OCI-LY1 (cell line): ENCODE measurements at regions not wholly inside any gene's neighbourhood (a gene's known extent, or its start where the extent isn't known, plus 50 kb on each side); places are given as distances from the start of the nearest gene placed in this dataset.

Experiments used
- EZH2 ChIP-seq: fragments of 200-600 bp; sonication (generic), shearing (Covaris generic); IDR thresholded peaks from 2 replicates; pipeline ENCODE4 v1.8.0; 2017; ENCODE audit warnings: borderline replicate concordance, mixed run types, mild to moderate bottlenecking, antibody characterized with exemption, low read length, moderate library complexity, mixed read lengths
- TF ChIP-seq, protein P1 (sequence below): fragments of 200-600 bp; sonication (generic), shearing (Covaris generic); IDR thresholded peaks from 2 replicates; pipeline ENCODE4 v1.5.1; 2017; ENCODE audit warnings: mild to moderate bottlenecking, antibody characterized with exemption, low read length, moderate library complexity, mixed read lengths

DNA sequence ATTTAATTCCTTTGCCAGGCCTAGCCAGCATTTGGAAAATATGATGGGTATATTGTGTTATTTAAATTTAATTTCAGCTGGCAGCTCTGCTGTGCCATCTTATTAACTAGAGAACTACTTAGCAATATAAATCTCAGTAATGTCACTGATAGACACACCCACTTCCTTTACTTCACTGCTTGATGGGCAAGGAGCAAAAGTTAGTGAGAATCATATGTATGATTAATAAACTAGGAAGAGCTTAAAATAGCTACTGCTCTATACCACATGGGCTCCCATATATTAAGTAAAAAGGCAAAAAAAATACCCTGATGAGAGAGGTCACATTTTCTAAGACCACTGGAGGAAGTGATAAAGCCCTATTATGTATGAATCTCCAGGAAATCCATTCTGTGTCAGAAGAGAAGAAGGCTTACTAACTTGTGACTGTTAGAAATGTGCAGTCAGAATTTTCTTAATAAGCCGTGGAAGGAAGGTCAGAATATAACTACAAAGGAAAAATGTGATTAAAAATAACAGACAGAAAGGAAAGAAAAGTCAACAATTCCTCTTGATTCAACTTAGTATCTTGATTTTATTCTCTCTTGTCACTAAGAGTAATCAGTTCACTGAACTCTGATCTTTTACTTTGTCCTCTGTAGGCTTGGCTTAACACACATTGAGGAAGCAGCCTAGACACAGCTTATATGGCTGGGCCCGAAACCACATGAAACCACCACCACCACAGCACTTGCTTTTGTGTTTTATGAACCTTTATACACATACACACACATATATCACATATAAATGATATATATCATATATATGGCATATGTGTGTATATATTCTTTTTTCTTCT, 1233.9 kb upstream of the ALCAM start:
- TF ChIP-seq, protein P1, sequence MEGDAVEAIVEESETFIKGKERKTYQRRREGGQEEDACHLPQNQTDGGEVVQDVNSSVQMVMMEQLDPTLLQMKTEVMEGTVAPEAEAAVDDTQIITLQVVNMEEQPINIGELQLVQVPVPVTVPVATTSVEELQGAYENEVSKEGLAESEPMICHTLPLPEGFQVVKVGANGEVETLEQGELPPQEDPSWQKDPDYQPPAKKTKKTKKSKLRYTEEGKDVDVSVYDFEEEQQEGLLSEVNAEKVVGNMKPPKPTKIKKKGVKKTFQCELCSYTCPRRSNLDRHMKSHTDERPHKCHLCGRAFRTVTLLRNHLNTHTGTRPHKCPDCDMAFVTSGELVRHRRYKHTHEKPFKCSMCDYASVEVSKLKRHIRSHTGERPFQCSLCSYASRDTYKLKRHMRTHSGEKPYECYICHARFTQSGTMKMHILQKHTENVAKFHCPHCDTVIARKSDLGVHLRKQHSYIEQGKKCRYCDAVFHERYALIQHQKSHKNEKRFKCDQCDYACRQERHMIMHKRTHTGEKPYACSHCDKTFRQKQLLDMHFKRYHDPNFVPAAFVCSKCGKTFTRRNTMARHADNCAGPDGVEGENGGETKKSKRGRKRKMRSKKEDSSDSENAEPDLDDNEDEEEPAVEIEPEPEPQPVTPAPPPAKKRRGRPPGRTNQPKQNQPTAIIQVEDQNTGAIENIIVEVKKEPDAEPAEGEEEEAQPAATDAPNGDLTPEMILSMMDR, result no peak
- TF ChIP-seq EZH2, result no peak
